Activated CD4-positive, alpha-beta T cell treated with anti-CD3 and anti-CD28 coated beads, Interleukin-2, amount 10 ng/mL, durations not matched to agents 7 days and 5 days (primary cell): ENCODE measurements at regions not wholly inside any gene's neighbourhood (a gene's known extent, or its start where the extent isn't known, plus 50 kb on each side); places are given as distances from the start of the nearest gene placed in this dataset.
"Not testable (repeated sequence)": the region's sequence is repeated elsewhere in the genome, so short reads cannot be mapped to it uniquely, and the experiment has no call there.

Experiments used
- CTCF ChIA-PET: fragments of 350-600 bp; sonication (Branson Sonifier 250); formaldehyde crosslinking; loops from one replicate; lab custom pipeline; 2021; ENCODE audit warnings: antibody characterized with exemption; lab: Charles Lee
- POLR2A ChIA-PET: fragments of 350-600 bp; sonication (Branson Sonifier 250); formaldehyde crosslinking; loops from one replicate; lab custom pipeline; 2021; ENCODE audit warnings: antibody characterized with exemption; lab: Charles Lee
- DNase-seq: peaks from one replicate; pipeline ENCODE4 v3.0.0-alpha.2; 2020
- H3K27ac Mint-ChIP-seq: one replicate; pipeline ENCODE4 v1.8.0; 2021; ENCODE audit warnings: mild to moderate bottlenecking, moderate library complexity, mixed read lengths
- H3K27me3 Mint-ChIP-seq: one replicate; pipeline ENCODE4 v1.8.0; 2021; ENCODE audit warnings: mixed read lengths
- H3K36me3 Mint-ChIP-seq: one replicate; pipeline ENCODE4 v1.8.0; 2021; ENCODE audit warnings: low read depth, mixed read lengths
- H3K4me1 Mint-ChIP-seq: one replicate; pipeline ENCODE4 v1.8.0; 2021; ENCODE audit warnings: mixed read lengths
- H3K4me3 Mint-ChIP-seq: one replicate; pipeline ENCODE4 v1.8.0; 2021; ENCODE audit warnings: mild to moderate bottlenecking, moderate library complexity, mixed read lengths
- H3K9me3 Mint-ChIP-seq: one replicate; pipeline ENCODE4 v1.8.0; 2021; ENCODE audit warnings: mixed read lengths

- H3K27me3 Mint-ChIP-seq, H3K4me1 Mint-ChIP-seq, H3K9me3 Mint-ChIP-seq, H3K4me3 Mint-ChIP-seq, POLR2A ChIA-PET, H3K27ac Mint-ChIP-seq, DNase-seq, H3K36me3 Mint-ChIP-seq: not testable (repeated sequence)
- CTCF ChIA-PET, result interaction anchor here (0.7 kb wide), 1 partner anchor 430 kb away, joined by 4 read pairs; no protein-coding TSS in a partner anchor
These were observed 51.9 kb upstream of the CLEC6A start for GRCh38 chr12:8403834-8404233.

- CTCF ChIA-PET, result interaction anchor here (0.7 kb wide), 1 partner anchor 431 kb away, joined by 4 read pairs; no protein-coding TSS in a partner anchor
- H3K9me3 Mint-ChIP-seq, H3K4me1 Mint-ChIP-seq, DNase-seq, H3K27me3 Mint-ChIP-seq, H3K4me3 Mint-ChIP-seq, POLR2A ChIA-PET, H3K27ac Mint-ChIP-seq, H3K36me3 Mint-ChIP-seq: not testable (repeated sequence)
These were observed 51.4 kb upstream of the CLEC6A start for GRCh38 chr12:8404341-8404740.
